T-helper 1 cell treated with Interleukin-12 subunit alpha and Interleukin-12 subunit beta and Interleukin-4 antibody, amounts not matched to agents 30 μg/mL and 1 μg/mL, for 36 hours (primary cell): ENCODE measurements at regions not wholly inside any gene's neighbourhood (a gene's known extent, or its start where the extent isn't known, plus 50 kb on each side); places are given as distances from the start of the nearest gene placed in this dataset.

Experiments used
- H3K27ac Mint-ChIP-seq: one replicate; pipeline ENCODE4 v1.8.0; 2021; ENCODE audit warnings: mild to moderate bottlenecking, mixed read lengths
- H3K27me3 Mint-ChIP-seq: one replicate; pipeline ENCODE4 v1.8.0; 2021; ENCODE audit warnings: low read depth, mixed read lengths
- H3K36me3 Mint-ChIP-seq: one replicate; pipeline ENCODE4 v1.8.0; 2021; ENCODE audit warnings: low read depth, mixed read lengths
- H3K4me1 Mint-ChIP-seq: one replicate; pipeline ENCODE4 v1.8.0; 2021; ENCODE audit warnings: low read depth, mixed read lengths
- H3K4me3 Mint-ChIP-seq: one replicate; pipeline ENCODE4 v1.8.0; 2021; ENCODE audit warnings: mild to moderate bottlenecking, moderate library complexity, mixed read lengths
- H3K9me3 Mint-ChIP-seq: one replicate; pipeline ENCODE4 v1.8.0; 2021; ENCODE audit warnings: mixed read lengths

- Mint-ChIP-seq H3K4me1 (peaks cover 5% of the 10 kb centered on the region), H3K27ac (no peak overlapping the region), H3K36me3 (peaks cover 2% of the 10 kb centered on the region), H3K4me3 (no peak overlapping the region), H3K27me3 (peaks cover 4% of the 10 kb centered on the region), H3K9me3 (peaks cover 7% of the 10 kb centered on the region)
Measured at GRCh38 chr15:66939451-66940023, 125.9 kb upstream of the SMAD3 start.

GRCh38 chr15:66940368-66940767, 125.0 kb upstream of the SMAD3 start:
- H3K9me3 Mint-ChIP-seq, result peaks cover 5% of the 10 kb centered on the region
- no peak overlapping the region for H3K27ac Mint-ChIP-seq
- peaks cover 2% of the 10 kb centered on the region for H3K36me3 Mint-ChIP-seq
- H3K4me3 Mint-ChIP-seq, result no peak overlapping the region
- peaks cover 4% of the 10 kb centered on the region for H3K27me3 Mint-ChIP-seq
- H3K4me1 Mint-ChIP-seq, result peaks cover 5% of the 10 kb centered on the region

- Mint-ChIP-seq H3K27ac (no peak overlapping the region), H3K36me3 (peaks cover 2% of the 10 kb centered on the region), H3K9me3 (peaks cover 5% of the 10 kb centered on the region), H3K4me1 (peaks cover 2% of the 10 kb centered on the region), H3K4me3 (no peak overlapping the region), H3K27me3 (no peaks in the 10 kb centered on the region)
Measured at GRCh38 chr15:66941108-66941711, 124.2 kb upstream of the SMAD3 start.

GRCh38 chr15:66941791-66942190, 123.6 kb upstream of the SMAD3 start:
- no peak overlapping the region for H3K27ac Mint-ChIP-seq
- peaks cover 2% of the 10 kb centered on the region for H3K4me1 Mint-ChIP-seq
- H3K27me3 Mint-ChIP-seq, result no peaks in the 10 kb centered on the region
- H3K36me3 Mint-ChIP-seq, result peaks cover 2% of the 10 kb centered on the region
- H3K9me3 Mint-ChIP-seq, result peaks cover 5% of the 10 kb centered on the region
- H3K4me3 Mint-ChIP-seq, result no peak overlapping the region

- peaks cover 2% of the 10 kb centered on the region for H3K36me3 Mint-ChIP-seq
- H3K27me3 Mint-ChIP-seq, result no peaks in the 10 kb centered on the region
- peaks cover 9% of the 10 kb centered on the region for H3K4me1 Mint-ChIP-seq
- no peak overlapping the region for H3K27ac Mint-ChIP-seq
- H3K4me3 Mint-ChIP-seq, result no peak overlapping the region
- peaks cover 2% of the 10 kb centered on the region for H3K9me3 Mint-ChIP-seq
Measured at GRCh38 chr15:66942649-66943390, 122.6 kb upstream of the SMAD3 start.

GRCh38 chr15:66943456-66944095, 121.8 kb upstream of the SMAD3 start:
- Mint-ChIP-seq H3K4me1 (peaks cover 14% of the 10 kb centered on the region), H3K36me3 (no peaks in the 10 kb centered on the region), H3K27me3 (no peaks in the 10 kb centered on the region), H3K27ac (no peak overlapping the region), H3K4me3 (no peak overlapping the region), H3K9me3 (no peaks in the 10 kb centered on the region)

- H3K27me3 Mint-ChIP-seq, result no peaks in the 10 kb centered on the region
- H3K27ac Mint-ChIP-seq, result no peak overlapping the region
- H3K9me3 Mint-ChIP-seq, result no peaks in the 10 kb centered on the region
- H3K36me3 Mint-ChIP-seq, result no peaks in the 10 kb centered on the region
- H3K4me1 Mint-ChIP-seq, result peaks cover 14% of the 10 kb centered on the region
- no peak overlapping the region for H3K4me3 Mint-ChIP-seq
Measured at GRCh38 chr15:66944121-66944520, 121.3 kb upstream of the SMAD3 start.

- no peak overlapping the region for H3K4me3 Mint-ChIP-seq
- no peaks in the 10 kb centered on the region for H3K36me3 Mint-ChIP-seq
- no peak overlapping the region for H3K27ac Mint-ChIP-seq
- no peaks in the 10 kb centered on the region for H3K27me3 Mint-ChIP-seq
- H3K9me3 Mint-ChIP-seq, result no peaks in the 10 kb centered on the region
- H3K4me1 Mint-ChIP-seq, result peaks cover 12% of the 10 kb centered on the region
Measured at GRCh38 chr15:66945286-66945685, 120.1 kb upstream of the SMAD3 start.

GRCh38 chr15:66945842-66946241, 119.6 kb upstream of the SMAD3 start:
- peaks cover 12% of the 10 kb centered on the region for H3K4me1 Mint-ChIP-seq
- H3K27me3 Mint-ChIP-seq, result no peaks in the 10 kb centered on the region
- H3K4me3 Mint-ChIP-seq, result no peak overlapping the region
- H3K27ac Mint-ChIP-seq, result no peak overlapping the region
- H3K36me3 Mint-ChIP-seq, result no peaks in the 10 kb centered on the region
- H3K9me3 Mint-ChIP-seq, result no peaks in the 10 kb centered on the region

- Mint-ChIP-seq H3K9me3 (no peaks in the 10 kb centered on the region), H3K27ac (no peak overlapping the region), H3K27me3 (peaks cover 2% of the 10 kb centered on the region)
Measured at GRCh38 chr15:66946578-66947164, 118.7 kb upstream of the SMAD3 start.

GRCh38 chr15:66947471-66947870, 117.9 kb upstream of the SMAD3 start:
- H3K27me3 Mint-ChIP-seq, result peaks cover 9% of the 10 kb centered on the region
- no peaks in the 10 kb centered on the region for H3K9me3 Mint-ChIP-seq
- H3K36me3 Mint-ChIP-seq, result no peaks in the 10 kb centered on the region
- peaks cover 12% of the 10 kb centered on the region for H3K4me1 Mint-ChIP-seq
- no peak overlapping the region for H3K27ac Mint-ChIP-seq
- H3K4me3 Mint-ChIP-seq, result no peak overlapping the region

More at GRCh38 chr15:66946578-66947164, 118.7 kb upstream of the SMAD3 start:
- H3K36me3 Mint-ChIP-seq, result no peaks in the 10 kb centered on the region
- peaks cover 12% of the 10 kb centered on the region for H3K4me1 Mint-ChIP-seq
- H3K4me3 Mint-ChIP-seq, result no peak overlapping the region

- Mint-ChIP-seq H3K27ac (no peak overlapping the region), H3K4me1 (peaks cover 12% of the 10 kb centered on the region), H3K27me3 (peaks cover 9% of the 10 kb centered on the region), H3K9me3 (no peaks in the 10 kb centered on the region), H3K4me3 (no peak overlapping the region), H3K36me3 (no peaks in the 10 kb centered on the region)
Measured at GRCh38 chr15:66948294-66948693, 117.1 kb upstream of the SMAD3 start.

- peaks cover 9% of the 10 kb centered on the region for H3K27me3 Mint-ChIP-seq
- peaks cover 12% of the 10 kb centered on the region for H3K4me1 Mint-ChIP-seq
- H3K27ac Mint-ChIP-seq, result no peak overlapping the region
- H3K9me3 Mint-ChIP-seq, result no peaks in the 10 kb centered on the region
- H3K4me3 Mint-ChIP-seq, result no peak overlapping the region
- H3K36me3 Mint-ChIP-seq, result no peaks in the 10 kb centered on the region
Measured at GRCh38 chr15:66950114-66950513, 115.3 kb upstream of the SMAD3 start.

- Mint-ChIP-seq H3K27me3 (peaks cover 9% of the 10 kb centered on the region), H3K36me3 (no peaks in the 10 kb centered on the region), H3K4me3 (no peak overlapping the region), H3K4me1 (peaks cover 18% of the 10 kb centered on the region), H3K9me3 (no peaks in the 10 kb centered on the region), H3K27ac (no peak overlapping the region)
Measured at GRCh38 chr15:66951531-66952320, 113.7 kb upstream of the SMAD3 start.
